ENCODE measurements at regions not wholly inside any gene's neighbourhood (a gene's known extent, or its start where the extent isn't known, plus 50 kb on each side); places are given as distances from the start of the nearest gene placed in this dataset.
A peak's percentile ranks its signal among the peaks of the same experiment; 100 is the strongest.

- no peak overlapping the region for H3K4me3 ChIP-seq (ENCODE audit: insufficient read depth, low read depth, low read length)
- H4K20me1 ChIP-seq (ENCODE audit: insufficient read depth, low read length): no peaks in the 10 kb centered on the region
- no peak overlapping the region for H3K9ac ChIP-seq (ENCODE audit: low read depth, low read length)
- H3K9me1 ChIP-seq (ENCODE audit: insufficient read depth, low read length): peaks cover 14% of the 10 kb centered on the region
- no peak for TF ChIP-seq FOS (IDR thresholded peaks at IDR 0.05; ENCODE audit: low read depth, low read length)
- no peak for TF ChIP-seq MAZ (IDR thresholded peaks at IDR 0.05; ENCODE audit: borderline replicate concordance, low read depth, low read length)
- TF ChIP-seq, protein P1, sequence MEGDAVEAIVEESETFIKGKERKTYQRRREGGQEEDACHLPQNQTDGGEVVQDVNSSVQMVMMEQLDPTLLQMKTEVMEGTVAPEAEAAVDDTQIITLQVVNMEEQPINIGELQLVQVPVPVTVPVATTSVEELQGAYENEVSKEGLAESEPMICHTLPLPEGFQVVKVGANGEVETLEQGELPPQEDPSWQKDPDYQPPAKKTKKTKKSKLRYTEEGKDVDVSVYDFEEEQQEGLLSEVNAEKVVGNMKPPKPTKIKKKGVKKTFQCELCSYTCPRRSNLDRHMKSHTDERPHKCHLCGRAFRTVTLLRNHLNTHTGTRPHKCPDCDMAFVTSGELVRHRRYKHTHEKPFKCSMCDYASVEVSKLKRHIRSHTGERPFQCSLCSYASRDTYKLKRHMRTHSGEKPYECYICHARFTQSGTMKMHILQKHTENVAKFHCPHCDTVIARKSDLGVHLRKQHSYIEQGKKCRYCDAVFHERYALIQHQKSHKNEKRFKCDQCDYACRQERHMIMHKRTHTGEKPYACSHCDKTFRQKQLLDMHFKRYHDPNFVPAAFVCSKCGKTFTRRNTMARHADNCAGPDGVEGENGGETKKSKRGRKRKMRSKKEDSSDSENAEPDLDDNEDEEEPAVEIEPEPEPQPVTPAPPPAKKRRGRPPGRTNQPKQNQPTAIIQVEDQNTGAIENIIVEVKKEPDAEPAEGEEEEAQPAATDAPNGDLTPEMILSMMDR (conservative IDR thresholded peaks at IDR 0.05; ENCODE audit: low read depth, low read length): no peak
- TF ChIP-seq POLR2A (IDR thresholded peaks at IDR 0.05; ENCODE audit: low read depth, low read length): no peak
- TF ChIP-seq, protein P2, sequence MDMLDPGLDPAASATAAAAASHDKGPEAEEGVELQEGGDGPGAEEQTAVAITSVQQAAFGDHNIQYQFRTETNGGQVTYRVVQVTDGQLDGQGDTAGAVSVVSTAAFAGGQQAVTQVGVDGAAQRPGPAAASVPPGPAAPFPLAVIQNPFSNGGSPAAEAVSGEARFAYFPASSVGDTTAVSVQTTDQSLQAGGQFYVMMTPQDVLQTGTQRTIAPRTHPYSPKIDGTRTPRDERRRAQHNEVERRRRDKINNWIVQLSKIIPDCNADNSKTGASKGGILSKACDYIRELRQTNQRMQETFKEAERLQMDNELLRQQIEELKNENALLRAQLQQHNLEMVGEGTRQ (IDR thresholded peaks at IDR 0.05; ENCODE audit: low read depth, low read length): no peak
- TF ChIP-seq SMC3 (IDR thresholded peaks at IDR 0.05; ENCODE audit: low read depth, low read length): no peak
- no peak for TF ChIP-seq RFX5 (IDR thresholded peaks at IDR 0.05; ENCODE audit: low read depth, low read length)
- TF ChIP-seq BHLHE40 (IDR thresholded peaks at IDR 0.05; ENCODE audit: low read depth, low read length): no peak
- TF ChIP-seq MXI1 (IDR thresholded peaks at IDR 0.05; ENCODE audit: borderline replicate concordance, low read depth, low read length): no peak
- no peak for TF ChIP-seq NFE2L2 (IDR thresholded peaks at IDR 0.05; ENCODE audit: low read depth, low read length)
- TF ChIP-seq MAFK (IDR thresholded peaks at IDR 0.05; ENCODE audit: low read depth, low read length): no peak
- no peak for TF ChIP-seq CHD1 (IDR thresholded peaks at IDR 0.05; ENCODE audit: low read depth, low read length)
- no peak for TF ChIP-seq RAD21 (IDR thresholded peaks at IDR 0.05; ENCODE audit: low read length)
- no peak for TF ChIP-seq CEBPB (IDR thresholded peaks at IDR 0.05; ENCODE audit: low read depth, low read length)
- no peak for TF ChIP-seq ELK1 (IDR thresholded peaks at IDR 0.05; ENCODE audit: borderline replicate concordance, low read depth, low read length)
- no peak for TF ChIP-seq RCOR1 (IDR thresholded peaks at IDR 0.05; ENCODE audit: insufficient replicate concordance, low read length)
- ATAC-seq (ENCODE audit: low read depth): peak; percentile 35
- DNase-seq: no peak
- peak overlapping the region; percentile 58; the same call in 2 of the 3 replicates for H2BK15ac ChIP-seq (ENCODE audit: low read depth, low read length)
- peaks cover 13% of the 10 kb centered on the region for H3K4me1 ChIP-seq (ENCODE audit: control insufficient read depth, insufficient read depth, low read length)
- in situ Hi-C loops (cut with MboI; ENCODE audit: low sequenced_read_pairs) (no loop called here), dilution Hi-C loops (cut with HindIII; ENCODE audit: low sequenced_read_pairs, unreplicated experiment) (no loop called here), intact Hi-C loops (cut with micrococcal nuclease) (no loop called here)
- H2BK5ac ChIP-seq (ENCODE audit: low read depth, low read length, poor library complexity, severe bottlenecking): peak overlapping the region; percentile 69
- H3K9me3 ChIP-seq (ENCODE audit: control insufficient read depth, insufficient read depth, low read length): no peaks in the 10 kb centered on the region
- H2AFZ ChIP-seq (replicated peaks; ENCODE audit: low read length, poor library complexity): peak overlapping the region; percentile 62
- H3K4ac ChIP-seq (ENCODE audit: low read depth, low read length): peak overlapping the region; percentile 83
- no peak overlapping the region for H3K56ac ChIP-seq (ENCODE audit: extremely low read depth, insufficient read depth, low read length)
- H3K36me3 ChIP-seq (ENCODE audit: control insufficient read depth, insufficient read depth, low read length): no peaks in the 10 kb centered on the region
- peak overlapping the region; percentile 73 for H4K91ac ChIP-seq (ENCODE audit: insufficient read depth, low read depth, low read length)
- H3K27me3 ChIP-seq (ENCODE audit: control insufficient read depth, insufficient read depth, low read length): no peaks in the 10 kb centered on the region
- peak overlapping the region; percentile 70 for H3K14ac ChIP-seq (replicated peaks; ENCODE audit: low read depth, low read length)
- H3K18ac ChIP-seq (ENCODE audit: low read depth, low read length): peak overlapping the region; percentile 45; the same call in 1 of the 2 replicates
- peak overlapping the region; percentile 80 for H2AK5ac ChIP-seq (ENCODE audit: low read depth, low read length)
- peak overlapping the region; percentile 26; the same call in 1 of the 2 replicates for H3K27ac ChIP-seq (ENCODE audit: insufficient read depth, low read length)
- H3K4me2 ChIP-seq (ENCODE audit: low read depth, low read length): peak overlapping the region; percentile 30
- peak overlapping the region; percentile 3 to 30; a peak in 3 of 4 replicates for H4K8ac ChIP-seq (ENCODE audit: low read depth in 2 of 2, low read length in 2 of 2)
- POLR2A ChIA-PET (ENCODE audit: unreplicated experiment): no interaction called here
- H3K79me1 ChIP-seq (ENCODE audit: low read depth in 1 of 2, low read length in 2 of 2): 0 out of 4 replicates have a peak, but pooled peaks cover 0 to 5% of the 10 kb centered on the region in 2 experiments
- no peak overlapping the region for H4K5ac ChIP-seq (ENCODE audit: low read depth, low read length)
- CTCF ChIA-PET: no interaction called here
- H3K23ac ChIP-seq (ENCODE audit: low read depth, low read length): peak overlapping the region; percentile 21
- no peak overlapping the region for H2AK9ac ChIP-seq (replicated peaks; ENCODE audit: low read depth, low read length, poor library complexity)
- BruUV-seq (replicated peaks): no TSS peak
- peak overlapping the region; percentile 83 for H2BK120ac ChIP-seq (ENCODE audit: low read depth, low read length)
- H2BK20ac ChIP-seq (ENCODE audit: low read depth, low read length): peak overlapping the region; percentile 86
- WGBS, 2 experiments (ENCODE audit: extremely low coverage in 2 of 2, insufficient read length in 1 of 2): 100% methylated on average over 2 of the region's 4 CpGs; no CpG with 5 or more reads in 1 of the 2 experiments
Observed at GRCh38 chr20:51127713-51128112, 104.8 kb upstream of the KCNG1 start.

All from IMR-90 (cell line).